ENCODE measurements at regions not wholly inside any gene's neighbourhood (a gene's known extent, or its start where the extent isn't known, plus 50 kb on each side); places are given as distances from the start of the nearest gene placed in this dataset.

DNA sequence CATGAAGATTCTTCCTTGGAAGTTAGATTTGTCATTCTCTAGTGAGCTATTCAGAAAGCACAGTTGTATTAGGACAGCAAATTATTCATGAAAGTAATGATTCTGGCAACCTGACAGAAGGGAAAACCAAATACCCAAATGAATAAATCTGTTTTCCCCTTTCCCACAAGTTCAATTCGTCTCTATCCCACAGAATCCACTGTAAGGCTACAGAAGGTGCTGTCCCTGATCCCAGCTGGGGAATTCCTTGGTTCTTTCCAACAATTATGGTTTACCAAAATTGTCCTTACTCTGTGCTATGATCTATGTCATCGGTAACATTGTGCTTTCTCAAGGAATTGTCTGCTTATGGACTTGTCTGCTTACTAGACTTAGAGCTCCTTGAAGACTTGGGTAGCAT lies 104.2 kb downstream of the FASLG start:
- no peak overlapping the region for H3K27ac ChIP-seq
- DNase-seq: no peak
- no peaks in the 10 kb centered on the region for H3K36me3 ChIP-seq (replicated peaks)
- H3K27me3 ChIP-seq (replicated peaks): no peaks in the 10 kb centered on the region
- no peak overlapping the region for H3K4me3 ChIP-seq (ENCODE audit: low read depth, low read length)
- TF ChIP-seq CTCF (IDR thresholded peaks at IDR 0.05; ENCODE audit: low read depth, low read length, missing control alignments): no peak
- in situ Hi-C loops (cut with HindIII; ENCODE audit: low pct_ligation_motif_present, low sequenced_read_pairs): loop anchor here (25.0 kb wide), 1 partner anchor 449 kb away; the partner anchor contains the start of gene TNFSF4

DNA sequence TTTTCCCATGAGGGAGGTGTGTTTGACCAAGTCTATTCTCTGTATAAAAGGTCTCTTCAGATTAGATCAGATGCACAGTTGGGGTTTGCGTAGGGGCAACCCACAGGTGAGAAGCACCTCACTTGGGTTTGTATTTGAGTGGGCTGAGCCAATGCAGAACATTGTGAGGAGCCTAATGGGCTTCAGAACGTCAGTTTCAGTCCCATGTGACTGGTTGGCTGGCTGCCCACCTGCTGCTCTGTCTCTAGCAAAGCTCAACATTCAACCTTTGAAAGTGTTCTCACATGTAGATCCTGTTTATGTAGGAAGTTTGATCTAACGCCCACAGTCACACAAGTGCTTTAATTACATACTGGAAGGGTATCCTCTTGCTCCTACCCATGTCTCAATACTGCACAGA lies 105.5 kb downstream of the FASLG start:
- in situ Hi-C loops (cut with HindIII; ENCODE audit: low pct_ligation_motif_present, low sequenced_read_pairs): loop anchor here (25.0 kb wide), 1 partner anchor 448 kb away; the partner anchor contains the start of gene TNFSF4
- no peak for TF ChIP-seq CTCF (IDR thresholded peaks at IDR 0.05; ENCODE audit: low read depth, low read length, missing control alignments)
- no peaks in the 10 kb centered on the region for H3K27me3 ChIP-seq (replicated peaks)
- no peak overlapping the region for H3K27ac ChIP-seq
- no peaks in the 10 kb centered on the region for H3K36me3 ChIP-seq (replicated peaks)
- no peak for DNase-seq
- H3K4me3 ChIP-seq (ENCODE audit: low read depth, low read length): no peak overlapping the region

GRCh38 chr1:172766462-172766861 lies 107.6 kb downstream of the FASLG start:
- no peak for TF ChIP-seq CTCF (IDR thresholded peaks at IDR 0.05; ENCODE audit: low read depth, low read length, missing control alignments)
- Histone ChIP-seq H3K36me3 (replicated peaks) (no peaks in the 10 kb centered on the region), H3K27ac (no peak overlapping the region), H3K27me3 (replicated peaks) (no peaks in the 10 kb centered on the region), H3K4me3 (ENCODE audit: low read depth, low read length) (no peak overlapping the region)
- no peak for DNase-seq
- in situ Hi-C loops (cut with HindIII; ENCODE audit: low pct_ligation_motif_present, low sequenced_read_pairs): loop anchor here (25.0 kb wide), 1 partner anchor 446 kb away; the partner anchor contains the start of gene TNFSF4

GRCh38 chr1:172770071-172770470 lies 111.2 kb downstream of the FASLG start:
- no peak overlapping the region for H3K27ac ChIP-seq
- no peak for TF ChIP-seq CTCF (IDR thresholded peaks at IDR 0.05; ENCODE audit: low read depth, low read length, missing control alignments)
- H3K4me3 ChIP-seq (ENCODE audit: low read depth, low read length): no peak overlapping the region

DNA sequence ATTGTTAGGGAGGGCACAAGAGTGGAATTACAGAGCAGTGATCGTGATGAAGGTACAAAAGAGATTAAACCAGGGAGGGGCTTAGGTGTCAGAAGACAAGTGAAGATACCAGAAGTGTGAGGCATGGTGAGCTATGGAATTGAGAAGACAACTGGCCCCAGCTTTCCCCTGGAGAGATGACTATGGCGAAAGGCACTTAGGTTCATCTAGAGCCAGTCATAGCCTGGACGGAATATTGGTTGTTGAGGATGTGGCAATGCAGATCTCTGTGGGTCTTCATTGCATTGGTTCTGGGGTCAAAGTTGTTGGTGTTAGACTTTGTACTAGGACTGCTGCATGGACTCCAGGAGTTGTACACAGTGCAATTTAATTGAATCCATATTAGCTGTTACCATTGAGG lies 115.7 kb downstream of the FASLG start:
- no peak for DNase-seq
- H3K36me3 ChIP-seq (replicated peaks): no peaks in the 10 kb centered on the region
- H3K27ac ChIP-seq: no peak overlapping the region
- no peak for TF ChIP-seq CTCF (IDR thresholded peaks at IDR 0.05; ENCODE audit: low read depth, low read length, missing control alignments)
- in situ Hi-C loops (cut with HindIII; ENCODE audit: low pct_ligation_motif_present, low sequenced_read_pairs): loop anchor here (25.0 kb wide), 1 partner anchor 438 kb away; the partner anchor contains the start of gene TNFSF4
- H3K4me3 ChIP-seq (ENCODE audit: low read depth, low read length): no peak overlapping the region
- no peaks in the 10 kb centered on the region for H3K27me3 ChIP-seq (replicated peaks)

More at GRCh38 chr1:172770071-172770470, 111.2 kb downstream of the FASLG start:
- Histone ChIP-seq H3K27me3 (replicated peaks) (no peaks in the 10 kb centered on the region), H3K36me3 (replicated peaks) (no peaks in the 10 kb centered on the region)
- in situ Hi-C loops (cut with HindIII; ENCODE audit: low pct_ligation_motif_present, low sequenced_read_pairs): loop anchor here (25.0 kb wide), 1 partner anchor 442 kb away; the partner anchor contains the start of gene TNFSF4
- DNase-seq: no peak

DNA sequence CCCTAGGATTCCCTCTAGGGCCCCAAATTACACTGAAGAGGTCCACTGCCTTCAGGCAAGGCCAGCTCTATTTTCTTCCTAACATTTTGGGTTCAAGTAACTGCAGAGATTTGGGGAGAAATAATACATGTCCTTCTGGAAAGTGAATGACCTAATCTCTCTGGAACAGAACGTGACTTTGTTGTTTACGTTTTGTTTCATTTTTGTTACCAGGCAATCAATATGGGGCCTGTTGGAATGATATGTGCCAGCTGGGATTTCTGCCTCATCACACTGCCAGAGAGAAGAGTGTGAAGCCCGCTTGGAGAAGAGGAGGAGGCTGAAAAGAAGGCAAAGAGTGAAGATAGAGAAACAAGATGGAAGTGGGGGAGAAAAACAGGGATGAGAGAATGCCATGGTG lies 116.7 kb downstream of the FASLG start:
- no peaks in the 10 kb centered on the region for H3K36me3 ChIP-seq (replicated peaks)
- H3K27ac ChIP-seq: no peak overlapping the region
- no peak overlapping the region for H3K4me3 ChIP-seq (ENCODE audit: low read depth, low read length)
- no peak for TF ChIP-seq CTCF (IDR thresholded peaks at IDR 0.05; ENCODE audit: low read depth, low read length, missing control alignments)
- DNase-seq: no peak
- in situ Hi-C loops (cut with HindIII; ENCODE audit: low pct_ligation_motif_present, low sequenced_read_pairs): no loop called here
- no peaks in the 10 kb centered on the region for H3K27me3 ChIP-seq (replicated peaks)
